Mucosa of stomach (tissue), 1 donor: ENCODE measurements at regions not wholly inside any gene's neighbourhood (a gene's known extent, or its start where the extent isn't known, plus 50 kb on each side); places are given as distances from the start of the nearest gene placed in this dataset.
"Not testable (repeated sequence)": the region's sequence is repeated elsewhere in the genome, so short reads cannot be mapped to it uniquely, and the experiment has no call there.

Experiments used
- H3K27me3 ChIP-seq: one replicate; pipeline ENCODE4 v1.7.0; 2013; ENCODE audit warnings: mild to moderate bottlenecking, low read length; ENCODE audit not compliant: control insufficient read depth, insufficient read depth
- H3K36me3 ChIP-seq: one replicate; pipeline ENCODE4 v1.7.0; 2013; ENCODE audit warnings: low read length; ENCODE audit not compliant: control insufficient read depth, insufficient read depth
- H3K4me1 ChIP-seq: one replicate; pipeline ENCODE4 v1.7.0; 2013; ENCODE audit warnings: mild to moderate bottlenecking, low read length; ENCODE audit not compliant: control insufficient read depth, insufficient read depth
- H3K4me3 ChIP-seq: one replicate; pipeline ENCODE4 v1.7.0; 2013; ENCODE audit warnings: low read length
- H3K9ac ChIP-seq: one replicate; pipeline ENCODE4 v1.7.0; 2013; ENCODE audit warnings: mild to moderate bottlenecking, low read length, moderate library complexity
- H3K9me3 ChIP-seq: one replicate; pipeline ENCODE4 v1.7.0; 2013; ENCODE audit warnings: mild to moderate bottlenecking, low read length, moderate library complexity; ENCODE audit not compliant: control insufficient read depth
- donor health status: Pancreatic carcinoma.

- Histone ChIP-seq H3K27me3 (no peaks in the 10 kb centered on the region), H3K36me3 (no peaks in the 10 kb centered on the region), H3K9me3 (no peaks in the 10 kb centered on the region), H3K4me1 (no peaks in the 10 kb centered on the region), H3K4me3 (no peak overlapping the region), H3K9ac (no peak overlapping the region)
These were observed 498.8 kb upstream of the ZNF608 start for GRCh38 chr5:125245216-125245615.

- H3K4me3 ChIP-seq: no peak overlapping the region
- H3K27me3 ChIP-seq: no peaks in the 10 kb centered on the region
- H3K9ac ChIP-seq: no peak overlapping the region
- H3K4me1 ChIP-seq: no peaks in the 10 kb centered on the region
- H3K9me3 ChIP-seq: no peaks in the 10 kb centered on the region
- no peaks in the 10 kb centered on the region for H3K36me3 ChIP-seq
These were observed 503.0 kb upstream of the ZNF608 start for GRCh38 chr5:125249400-125249799.

- no peak overlapping the region for H3K9ac ChIP-seq
- no peaks in the 10 kb centered on the region for H3K9me3 ChIP-seq
- no peak overlapping the region for H3K4me3 ChIP-seq
- no peaks in the 10 kb centered on the region for H3K27me3 ChIP-seq
- H3K4me1 ChIP-seq: no peaks in the 10 kb centered on the region
- no peaks in the 10 kb centered on the region for H3K36me3 ChIP-seq
These were observed 505.3 kb upstream of the ZNF608 start for GRCh38 chr5:125251703-125252102.

GRCh38 chr5:125253634-125254033 is 507.2 kb upstream of the ZNF608 start:
- not testable (repeated sequence) for H3K4me3 ChIP-seq, H3K27me3 ChIP-seq, H3K4me1 ChIP-seq, H3K36me3 ChIP-seq, H3K9me3 ChIP-seq, H3K9ac ChIP-seq

- Histone ChIP-seq H3K4me1 (peaks cover 8% of the 10 kb centered on the region), H3K36me3 (no peaks in the 10 kb centered on the region), H3K4me3 (no peak overlapping the region), H3K9ac (no peak overlapping the region), H3K27me3 (no peaks in the 10 kb centered on the region), H3K9me3 (no peaks in the 10 kb centered on the region)
These were observed 507.8 kb upstream of the ZNF608 start for GRCh38 chr5:125254267-125254666.

- H3K9me3 ChIP-seq: no peaks in the 10 kb centered on the region
- H3K36me3 ChIP-seq: no peaks in the 10 kb centered on the region
- H3K4me1 ChIP-seq: peaks cover 8% of the 10 kb centered on the region
- H3K27me3 ChIP-seq: no peaks in the 10 kb centered on the region
- H3K4me3 ChIP-seq: no peak overlapping the region
- H3K9ac ChIP-seq: no peak overlapping the region
These were observed 509.9 kb upstream of the ZNF608 start for GRCh38 chr5:125256296-125256695.

GRCh38 chr5:125257057-125257972 is 510.9 kb upstream of the ZNF608 start:
- Histone ChIP-seq H3K36me3 (no peaks in the 10 kb centered on the region), H3K4me3 (no peak overlapping the region), H3K9ac (no peak overlapping the region), H3K9me3 (no peaks in the 10 kb centered on the region), H3K27me3 (no peaks in the 10 kb centered on the region), H3K4me1 (peaks cover 8% of the 10 kb centered on the region)

- peaks cover 8% of the 10 kb centered on the region for H3K4me1 ChIP-seq
- H3K9me3 ChIP-seq: no peaks in the 10 kb centered on the region
- H3K9ac ChIP-seq: no peak overlapping the region
- no peaks in the 10 kb centered on the region for H3K27me3 ChIP-seq
- H3K4me3 ChIP-seq: no peak overlapping the region
- no peaks in the 10 kb centered on the region for H3K36me3 ChIP-seq
These were observed 511.6 kb upstream of the ZNF608 start for GRCh38 chr5:125257997-125258396.

- Histone ChIP-seq H3K9ac (no peak overlapping the region), H3K4me3 (no peak overlapping the region), H3K27me3 (no peaks in the 10 kb centered on the region), H3K9me3 (no peaks in the 10 kb centered on the region), H3K4me1 (peaks cover 8% of the 10 kb centered on the region), H3K36me3 (no peaks in the 10 kb centered on the region)
These were observed 512.2 kb upstream of the ZNF608 start for GRCh38 chr5:125258615-125259014.

- Histone ChIP-seq H3K9ac (no peak overlapping the region), H3K36me3 (no peaks in the 10 kb centered on the region), H3K4me3 (no peak overlapping the region)
These were observed 515.2 kb upstream of the ZNF608 start for GRCh38 chr5:125261505-125262250.

GRCh38 chr5:125262782-125263181 is 516.3 kb upstream of the ZNF608 start:
- Histone ChIP-seq H3K36me3 (no peaks in the 10 kb centered on the region), H3K9ac (no peak overlapping the region), H3K4me1 (peaks cover 11% of the 10 kb centered on the region), H3K27me3 (no peaks in the 10 kb centered on the region), H3K4me3 (no peak overlapping the region), H3K9me3 (no peaks in the 10 kb centered on the region)

More at GRCh38 chr5:125261505-125262250, 515.2 kb upstream of the ZNF608 start:
- Histone ChIP-seq H3K4me1 (peaks cover 8% of the 10 kb centered on the region), H3K27me3 (no peaks in the 10 kb centered on the region), H3K9me3 (no peaks in the 10 kb centered on the region)

GRCh38 chr5:125263356-125263755 is 516.9 kb upstream of the ZNF608 start:
- no peaks in the 10 kb centered on the region for H3K36me3 ChIP-seq
- no peak overlapping the region for H3K9ac ChIP-seq
- H3K4me1 ChIP-seq: peaks cover 11% of the 10 kb centered on the region
- no peaks in the 10 kb centered on the region for H3K27me3 ChIP-seq
- no peaks in the 10 kb centered on the region for H3K9me3 ChIP-seq
- no peak overlapping the region for H3K4me3 ChIP-seq
